Occipital lobe (tissue), 1 donor: ENCODE measurements at regions not wholly inside any gene's neighbourhood (a gene's known extent, or its start where the extent isn't known, plus 50 kb on each side); places are given as distances from the start of the nearest gene placed in this dataset.

Source experiments
- DNase-seq: peaks from one replicate; lab custom pipeline; 2025; lab: John Stamatoyannopoulos, UW

DNA sequence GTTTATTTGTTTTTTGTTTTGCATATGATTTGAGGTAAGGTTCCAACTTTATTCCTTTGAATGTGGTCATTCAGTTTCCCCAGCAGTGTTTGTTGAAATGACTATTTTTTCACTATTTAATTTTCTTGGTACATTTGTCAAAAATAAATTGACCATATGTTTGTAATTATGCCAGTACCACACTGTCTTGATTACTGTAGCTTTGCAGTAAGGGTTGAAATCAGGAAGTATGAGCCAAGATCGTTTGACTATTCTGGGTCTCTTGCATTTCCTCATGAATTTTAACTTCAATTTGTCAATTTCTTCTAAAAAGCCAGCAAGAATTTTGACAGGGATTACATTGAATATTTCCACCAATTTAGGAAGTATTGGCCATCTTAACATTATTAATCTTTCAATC lies 199.3 kb upstream of the PPFIA2 start:
- no peak for DNase-seq

DNA sequence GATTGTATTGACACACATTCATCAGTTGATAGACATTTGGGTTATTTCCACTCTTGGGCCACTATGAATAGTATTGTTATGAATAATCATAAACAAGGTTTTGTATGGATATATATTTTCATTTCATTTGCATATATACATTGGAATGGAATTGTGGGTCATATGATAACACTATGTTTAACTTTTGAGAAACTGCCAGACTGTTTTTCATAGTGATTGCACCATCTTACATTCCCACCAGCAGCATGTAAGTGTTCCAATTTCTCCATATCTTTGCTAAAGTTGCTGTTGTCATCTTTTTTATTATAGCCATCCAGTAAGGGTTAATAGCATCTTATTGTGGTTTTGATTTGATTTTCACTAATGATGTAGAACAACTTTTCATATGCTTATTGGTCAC lies 198.5 kb upstream of the PPFIA2 start:
- no peak for DNase-seq

DNA sequence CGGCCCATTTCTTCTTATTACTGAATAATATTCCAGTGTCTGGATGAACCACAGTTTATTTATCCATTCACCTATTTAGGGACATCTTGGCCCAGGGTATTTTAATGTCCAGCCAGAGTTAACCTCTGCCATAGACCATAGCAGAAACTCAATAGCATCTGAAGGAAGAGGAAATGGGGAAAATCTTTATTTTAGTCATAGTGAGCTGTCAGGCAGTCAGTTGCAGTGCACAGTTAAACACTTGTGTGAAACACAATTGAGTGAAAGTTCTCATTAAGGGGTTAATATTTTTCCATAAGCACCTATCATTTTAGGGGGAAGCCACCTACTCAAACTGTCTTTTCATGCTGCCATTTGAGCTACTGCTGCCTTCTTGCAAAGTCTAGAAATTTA lies 197.3 kb upstream of the PPFIA2 start:
- no peak for DNase-seq

DNA sequence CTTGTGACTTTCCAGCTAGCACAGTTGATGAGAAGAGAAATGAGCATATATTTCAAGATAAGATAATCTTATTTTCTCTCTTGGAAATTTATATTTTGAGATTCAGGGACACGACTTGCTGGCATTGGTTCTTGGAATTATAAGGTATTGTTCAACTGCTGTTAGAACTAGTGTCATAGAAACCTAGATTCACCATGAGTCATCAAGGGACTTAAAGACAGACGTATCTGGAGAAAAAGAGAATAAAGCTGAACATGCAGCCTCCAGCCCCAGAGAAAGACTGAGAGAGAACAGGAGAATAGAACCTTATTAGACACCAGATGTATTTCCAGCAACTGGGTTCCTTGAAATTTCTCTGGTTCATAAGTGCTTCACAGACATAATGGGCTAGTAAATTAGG lies 194.4 kb upstream of the PPFIA2 start:
- DNase-seq, result no peak

DNA sequence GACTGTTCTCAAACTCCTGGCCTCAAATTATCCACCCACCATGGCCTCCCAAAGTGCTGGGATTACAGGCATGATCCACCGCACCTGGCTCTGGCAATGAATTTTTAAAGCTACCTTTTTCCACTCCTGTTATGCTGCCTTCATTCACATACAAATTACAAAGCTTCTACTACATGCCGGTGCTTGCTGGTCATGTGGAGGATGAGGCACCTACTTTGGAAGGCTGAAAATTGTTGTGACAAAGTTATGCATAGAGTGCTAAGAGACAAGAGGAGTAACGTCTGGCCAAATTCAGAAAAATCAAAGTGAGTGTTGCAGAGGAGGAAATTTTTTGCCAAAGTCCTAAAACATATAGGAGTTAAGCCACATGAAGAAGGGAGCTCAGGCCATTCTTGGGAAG lies 191.7 kb upstream of the PPFIA2 start:
- no peak for DNase-seq

DNA sequence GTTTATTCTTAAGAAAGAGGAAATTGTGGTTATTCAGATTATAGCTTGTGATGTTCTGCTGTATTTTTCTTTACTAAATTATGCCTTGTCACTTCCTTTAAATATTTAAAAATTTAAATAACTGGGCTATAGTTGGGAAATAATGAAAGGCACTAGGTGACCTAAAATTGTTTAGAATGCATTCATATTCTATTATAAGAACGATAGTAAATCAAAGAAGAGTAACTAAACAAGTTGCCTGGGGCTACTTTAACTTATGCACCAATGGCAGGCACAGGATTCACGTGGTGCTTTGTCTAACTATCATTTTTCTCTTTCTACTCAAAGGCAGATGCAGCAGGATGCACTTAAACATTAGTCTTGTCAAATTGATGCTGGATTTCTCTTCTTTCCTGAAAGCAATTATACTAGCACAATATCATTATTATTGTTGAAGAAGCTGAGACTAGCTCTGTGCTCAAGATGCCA lies 190.7 kb upstream of the PPFIA2 start:
- DNase-seq, result no peak

DNA sequence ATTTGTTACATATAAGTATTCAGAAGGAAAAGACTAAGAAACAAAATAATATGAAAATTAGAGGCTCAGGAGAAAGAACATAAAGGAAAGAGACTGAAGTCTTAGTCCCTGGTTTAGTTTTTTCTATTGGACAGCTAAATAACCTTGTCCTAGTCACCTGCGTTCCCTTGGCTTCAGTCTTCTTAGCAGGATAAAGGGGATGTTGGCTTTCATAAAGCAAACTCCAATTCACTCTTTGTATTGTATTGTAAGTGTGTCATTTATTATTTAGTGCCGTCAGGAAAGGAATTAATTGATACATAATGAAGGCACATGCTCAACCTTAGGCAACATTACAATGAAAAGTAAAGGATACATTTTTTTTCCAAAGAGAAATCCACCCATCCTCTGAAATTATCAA lies 190.3 kb upstream of the PPFIA2 start:
- DNase-seq, result no peak

DNA sequence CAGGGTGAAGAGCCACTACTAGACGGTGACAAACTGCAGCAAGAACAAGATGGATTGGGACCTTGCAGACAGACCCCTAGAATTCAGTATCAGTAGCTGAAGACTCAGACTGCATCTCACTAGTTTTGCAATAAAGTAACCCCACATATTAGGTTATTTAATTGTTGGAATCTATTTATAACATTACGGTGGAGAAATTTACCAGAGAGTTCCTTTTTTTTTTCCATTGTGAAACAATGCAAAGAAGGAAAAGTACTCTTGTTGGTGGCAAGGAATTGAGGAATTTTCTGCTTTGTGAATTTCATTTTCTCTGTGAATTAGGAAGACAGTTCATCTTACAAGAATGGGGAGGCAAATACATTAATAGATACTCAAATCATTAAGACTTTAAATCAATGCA lies 185.7 kb upstream of the PPFIA2 start:
- DNase-seq, result no peak

DNA sequence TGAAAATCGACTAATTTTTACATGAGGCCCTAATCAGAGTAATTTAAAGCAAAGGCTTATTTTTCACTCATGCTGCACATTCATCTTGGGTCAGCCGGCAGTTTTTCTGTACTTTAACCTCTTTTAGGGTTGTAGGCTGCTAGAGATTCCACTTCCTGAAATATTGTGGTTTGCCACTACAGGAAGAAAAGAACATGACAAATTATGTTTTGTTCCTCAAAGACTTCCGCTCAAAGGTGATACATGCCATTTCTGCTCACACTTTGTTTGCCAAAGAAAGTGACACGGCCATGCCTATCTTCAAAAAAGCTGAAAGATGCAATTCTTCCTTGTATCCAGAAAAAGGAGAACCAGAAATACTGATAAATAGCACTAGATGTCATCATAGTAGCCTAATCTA lies 183.4 kb upstream of the PPFIA2 start:
- no peak for DNase-seq

DNA sequence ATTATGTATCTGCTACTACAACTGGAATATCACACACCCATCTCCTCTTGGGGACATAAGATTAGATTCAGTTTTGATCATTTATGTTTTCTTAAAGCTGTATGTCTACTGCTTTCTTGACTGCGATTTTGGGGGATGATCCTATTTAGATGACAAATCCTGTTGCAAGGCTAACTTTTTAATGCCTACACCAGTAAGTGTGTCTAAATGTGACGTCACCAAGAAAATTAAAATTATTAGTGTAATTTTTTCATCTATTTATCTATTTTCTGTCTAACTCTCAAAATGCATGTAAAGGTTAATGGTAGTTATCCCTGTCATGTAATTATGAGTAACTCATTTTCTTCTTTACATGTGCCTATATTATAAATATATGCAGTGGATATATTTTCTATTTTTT lies 170.9 kb upstream of the PPFIA2 start:
- no peak for DNase-seq

DNA sequence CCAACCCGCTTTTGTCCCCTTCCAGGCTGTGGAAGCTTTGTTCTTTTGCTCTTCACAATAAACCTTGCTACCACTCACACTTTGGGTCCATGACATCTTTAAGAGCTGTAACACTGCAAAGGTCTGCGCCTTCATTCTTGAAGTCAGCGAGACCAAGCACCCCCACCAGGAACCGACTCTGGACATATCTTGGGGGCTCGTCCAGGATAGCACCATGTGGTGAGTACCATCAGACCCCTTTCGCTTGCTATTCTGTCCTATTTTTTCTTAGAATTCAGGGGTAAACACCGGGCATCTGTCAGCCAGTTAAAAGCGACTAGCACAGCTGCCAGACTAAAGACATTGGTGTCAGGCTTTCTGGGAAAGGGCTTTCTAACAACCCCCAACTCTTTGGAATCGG lies 137.6 kb upstream of the PPFIA2 start:
- DNase-seq, result no peak

DNA sequence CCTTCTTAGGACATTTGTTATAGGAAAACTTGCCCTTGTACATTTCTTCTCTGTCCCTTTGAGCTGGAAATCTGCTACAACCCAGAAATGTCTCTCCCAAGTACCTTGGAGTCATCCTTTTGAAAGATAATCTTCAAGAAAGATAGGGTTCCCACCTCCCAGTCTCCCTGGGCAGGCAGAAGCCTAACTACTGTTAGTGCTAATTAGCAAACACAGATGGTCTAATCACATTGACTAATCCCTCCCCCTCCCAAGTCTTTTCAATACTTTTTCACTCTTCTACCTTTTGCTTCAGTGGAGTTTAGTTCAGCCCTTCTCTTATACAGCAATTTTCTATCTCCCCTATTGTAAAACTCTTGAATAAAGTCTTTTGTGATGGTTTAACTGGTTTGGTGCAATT lies 129.8 kb upstream of the PPFIA2 start:
- DNase-seq, result no peak

DNA sequence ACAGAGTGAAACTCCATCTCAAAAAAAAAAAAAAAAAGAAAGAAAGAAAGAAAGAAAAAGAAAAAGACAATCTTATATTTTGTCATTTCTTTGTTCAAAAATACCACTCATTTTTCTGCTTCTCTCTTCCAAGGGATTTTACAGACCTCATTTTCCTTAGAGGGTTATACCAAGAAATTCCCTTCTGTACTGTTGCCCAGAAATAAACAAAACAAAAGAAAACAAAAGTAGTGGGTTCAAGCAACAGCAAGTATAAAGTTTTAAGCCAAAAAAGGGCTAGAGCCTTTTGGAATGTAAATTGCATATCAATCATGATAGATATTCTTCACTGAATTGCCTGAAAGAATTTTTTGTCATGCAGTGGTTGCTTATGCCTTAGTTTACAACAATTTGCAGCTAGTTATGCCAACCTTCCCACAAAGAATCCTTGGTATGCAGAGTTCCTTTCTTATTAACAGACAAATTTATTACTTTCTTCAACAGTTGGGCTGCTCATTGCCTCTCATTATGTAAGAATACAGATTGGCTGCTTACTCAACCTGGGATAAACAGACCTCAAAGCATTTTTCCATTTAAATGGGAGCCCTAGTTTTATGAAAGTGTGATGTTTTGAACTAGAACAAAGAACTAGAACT lies 129.1 kb upstream of the PPFIA2 start:
- DNase-seq, result no peak

DNA sequence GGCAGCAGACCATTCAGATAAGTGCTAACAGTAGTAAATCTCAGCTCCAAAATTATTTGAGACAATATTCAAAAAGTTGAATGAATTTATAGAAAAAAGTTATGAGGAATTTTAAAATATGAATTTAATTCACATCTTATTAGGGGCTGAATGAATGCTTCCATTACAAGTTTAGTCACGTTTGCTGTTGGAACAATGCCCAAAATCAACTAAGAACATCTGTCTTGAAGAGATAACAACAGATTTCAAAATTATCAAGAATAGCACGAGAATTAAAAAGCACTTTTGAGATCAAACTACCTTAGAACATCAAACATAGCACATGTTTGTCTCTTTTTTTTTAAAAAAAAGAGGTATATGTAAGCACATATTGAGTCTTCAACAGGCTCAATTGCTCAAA lies 115.4 kb upstream of the PPFIA2 start:
- DNase-seq, result no peak

DNA sequence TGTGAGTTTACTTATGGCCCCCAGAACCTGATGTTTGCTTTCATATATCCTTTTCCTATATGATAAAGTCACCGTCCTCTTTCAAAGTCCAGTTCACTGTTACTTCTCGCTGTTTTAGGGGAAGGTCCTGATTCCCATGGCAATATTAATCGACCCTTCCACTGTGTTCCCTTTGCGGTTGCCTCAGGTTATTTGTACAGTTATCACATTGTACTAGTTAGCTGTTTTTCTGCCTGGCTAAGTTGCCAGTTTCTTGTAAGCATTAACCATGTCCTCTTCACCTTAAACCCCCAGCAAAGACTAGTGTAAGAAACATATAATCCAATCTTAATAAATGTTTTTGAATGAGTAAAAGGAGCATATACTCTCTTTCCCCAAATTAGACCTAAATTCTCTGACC lies 115.0 kb upstream of the PPFIA2 start:
- DNase-seq, result no peak

DNA sequence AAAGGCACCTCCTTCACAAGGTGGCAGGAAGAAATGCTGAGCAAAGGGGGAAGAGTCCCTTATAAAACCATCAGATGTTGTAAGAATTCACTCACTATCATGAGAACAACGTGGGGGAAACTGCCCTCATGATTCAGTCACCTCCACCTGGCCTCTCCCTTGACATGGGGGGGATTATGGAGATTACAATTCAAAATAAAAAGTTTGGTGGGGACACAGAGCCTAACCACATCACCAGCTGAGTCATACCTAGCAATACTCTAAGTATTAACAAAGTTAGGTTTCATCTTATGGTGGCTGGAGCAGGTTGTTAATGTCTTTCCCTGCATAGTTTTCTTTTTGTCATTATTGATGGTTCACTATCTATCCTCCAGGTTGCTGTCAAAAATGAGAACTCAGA lies 113.2 kb upstream of the PPFIA2 start:
- no peak for DNase-seq

DNA sequence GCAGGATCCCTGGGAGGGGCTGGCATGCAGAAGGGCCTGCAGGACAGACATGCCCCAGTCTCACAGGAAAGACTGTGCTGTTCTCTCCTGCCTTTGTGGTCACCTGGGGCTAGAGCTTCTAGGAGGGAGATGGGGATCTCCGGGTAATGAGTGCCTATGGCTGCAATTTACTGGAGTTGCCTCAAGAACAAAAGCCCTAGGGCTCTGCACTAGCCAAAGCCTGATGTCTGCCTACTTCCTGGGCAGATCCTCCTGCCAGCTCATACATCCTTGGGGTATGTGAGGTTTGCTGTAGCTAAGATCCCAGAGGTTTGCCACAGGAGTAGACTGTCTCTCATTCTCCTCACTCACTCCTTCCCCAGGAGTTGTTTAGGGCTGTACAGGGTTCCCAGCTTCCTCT lies 106.9 kb upstream of the PPFIA2 start:
- no peak for DNase-seq

DNA sequence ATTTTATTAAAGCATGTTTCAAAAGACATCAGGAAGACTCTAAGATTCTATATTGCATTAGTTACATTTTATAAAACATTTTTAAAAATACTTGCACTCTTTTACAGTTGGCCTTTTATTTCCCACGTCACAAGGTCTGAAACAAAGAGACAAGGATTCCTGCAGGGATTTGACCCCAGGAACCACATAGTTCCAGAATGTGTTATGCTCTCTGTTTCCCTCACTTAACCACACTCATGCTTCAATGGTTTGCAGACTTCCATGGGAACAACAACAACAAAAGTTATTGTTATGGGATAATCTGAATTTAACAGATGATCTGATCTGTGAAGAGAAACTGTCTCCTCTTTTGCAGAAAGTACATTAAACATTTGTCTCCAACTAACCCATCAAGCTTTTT lies 104.3 kb upstream of the PPFIA2 start:
- DNase-seq, result no peak

DNA sequence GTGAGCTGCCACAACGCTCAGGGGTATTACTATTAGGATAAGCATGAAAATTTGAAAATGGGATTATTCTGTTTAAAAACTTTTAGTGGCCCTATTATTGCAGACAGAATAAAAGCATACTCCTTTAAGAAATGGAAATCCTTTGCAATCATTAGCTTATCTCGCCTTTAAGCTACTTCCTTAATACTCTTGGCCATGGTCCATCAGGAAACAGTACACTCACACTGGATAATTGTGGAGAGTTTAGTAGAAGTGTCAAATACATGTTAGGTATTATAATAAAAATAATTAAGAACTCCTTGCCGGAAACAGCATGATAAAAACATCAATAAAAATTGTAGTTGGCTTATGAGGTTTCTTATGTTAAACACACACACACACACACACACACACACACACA lies 100.4 kb upstream of the PPFIA2 start:
- DNase-seq, result no peak

DNA sequence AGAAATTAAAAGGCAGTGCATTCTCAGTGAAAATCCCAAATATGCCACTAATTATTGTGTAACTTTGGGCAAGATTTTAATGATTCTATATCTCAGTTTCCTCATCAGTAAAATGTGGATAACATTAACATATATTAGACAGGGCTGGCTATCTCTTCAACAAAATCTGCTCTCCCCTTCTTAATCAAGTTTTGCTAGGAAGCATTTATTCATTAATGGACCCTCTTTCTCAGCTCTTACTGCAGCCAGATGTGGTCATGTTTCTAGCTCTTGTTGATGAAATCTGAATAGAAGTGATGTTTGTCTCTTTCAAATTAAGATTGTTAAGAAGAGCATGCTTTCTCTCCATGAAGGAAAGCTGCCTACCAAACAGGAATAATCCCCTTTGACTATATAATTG lies 84.4 kb upstream of the PPFIA2 start:
- no peak for DNase-seq

DNA sequence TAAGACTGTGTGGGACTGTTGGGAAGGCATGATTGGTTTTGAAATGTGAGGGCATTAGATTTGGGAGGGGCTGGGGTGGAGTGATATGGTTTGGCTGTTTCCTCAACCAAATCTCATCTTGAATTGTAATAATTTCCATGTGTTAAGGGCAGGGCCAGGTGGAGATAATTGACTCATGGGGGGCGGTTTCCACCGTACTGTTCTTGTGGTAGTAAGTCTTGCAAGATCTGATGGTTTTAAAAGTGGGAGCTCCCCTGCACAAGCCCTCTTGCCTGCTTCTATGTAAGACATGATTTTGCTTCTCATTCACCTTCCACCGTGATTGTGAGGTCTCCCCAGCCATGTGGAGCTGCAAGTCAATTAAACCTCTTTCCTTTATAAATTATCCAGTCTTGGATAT lies 76.6 kb upstream of the PPFIA2 start:
- DNase-seq, result no peak

DNA sequence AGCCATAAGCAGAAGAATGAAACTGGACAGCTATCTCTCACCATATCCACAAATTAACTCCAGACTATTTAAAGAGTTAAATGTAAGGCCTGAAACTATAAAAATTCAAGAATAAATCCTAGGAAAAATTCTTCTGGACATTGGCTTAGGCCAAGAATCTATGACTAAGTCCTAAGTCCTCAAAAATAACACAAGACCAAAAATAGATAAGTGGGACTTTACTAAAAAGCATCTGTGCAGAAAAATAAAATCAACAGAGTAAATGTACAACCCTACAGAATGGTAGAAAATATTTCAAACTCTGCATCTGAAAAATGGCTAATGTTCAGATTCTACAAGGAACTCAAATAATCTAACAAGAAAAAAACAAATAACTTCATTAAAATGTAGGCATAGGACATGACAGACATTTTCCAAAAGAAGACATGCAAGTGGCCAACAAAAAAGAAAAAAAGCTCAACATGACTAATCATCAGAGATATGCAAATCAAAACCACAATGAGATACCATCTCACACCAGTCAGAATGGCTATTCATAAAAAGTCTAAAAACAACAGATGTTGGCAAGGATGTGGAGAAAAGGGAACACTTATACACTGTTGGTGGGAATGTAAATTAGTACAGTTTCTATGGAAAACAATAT lies 61.0 kb upstream of the PPFIA2 start:
- no peak for DNase-seq

DNA sequence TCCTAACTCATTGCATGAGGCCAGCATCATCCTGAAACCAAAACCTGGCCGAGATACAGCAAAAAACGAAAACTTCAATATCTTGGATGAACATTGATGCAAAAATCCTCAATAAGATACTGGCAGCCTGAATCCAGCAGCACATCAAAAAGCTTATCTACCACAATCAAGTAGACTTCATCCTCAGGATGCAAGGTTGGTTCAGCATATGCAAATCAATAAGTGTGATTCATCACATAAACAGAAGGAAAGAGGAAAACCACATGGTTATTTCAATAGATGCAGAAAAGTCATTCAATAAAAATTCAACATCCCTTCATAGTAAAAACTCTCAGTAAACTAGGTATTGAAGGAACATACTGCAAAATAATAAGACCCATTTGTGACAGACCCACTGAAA lies 56.5 kb upstream of the PPFIA2 start:
- DNase-seq, result no peak

DNA sequence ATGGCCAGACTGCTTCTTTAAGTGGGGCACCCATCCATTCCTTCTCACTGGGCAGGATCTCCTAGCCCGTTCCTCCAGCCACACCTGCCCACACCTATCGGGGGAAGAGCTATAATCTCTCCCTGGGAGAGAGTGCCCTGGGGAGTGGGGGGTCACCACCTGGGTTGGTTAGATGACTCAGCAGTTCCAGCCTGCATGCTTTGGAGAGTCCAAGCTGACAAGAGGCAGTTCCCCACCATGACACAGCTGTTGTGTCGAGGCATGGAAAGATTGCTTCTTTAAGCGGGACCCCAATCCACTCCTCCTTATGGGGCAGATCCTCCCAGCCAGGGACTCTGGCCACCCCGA lies 52.6 kb upstream of the PPFIA2 start:
- no peak for DNase-seq
